Neuronal stem cell (in vitro differentiated cells): ENCODE measurements at regions not wholly inside any gene's neighbourhood (a gene's known extent, or its start where the extent isn't known, plus 50 kb on each side); places are given as distances from the start of the nearest gene placed in this dataset.

Experiments
- DNase-seq: peaks from one replicate; pipeline ENCODE4 v3.0.0-alpha.2; 2013; ENCODE audit warnings: low spot score
- H2AFZ ChIP-seq: one replicate; pipeline ENCODE4 v1.6.1; 2013; ENCODE audit warnings: mild to moderate bottlenecking, low read length, inconsistent platforms
- H2AK5ac ChIP-seq: 2 replicates; pipeline ENCODE4 v1.6.1; 2013; ENCODE audit warnings: low read depth, mild to moderate bottlenecking, inconsistent platforms, low read length, moderate library complexity, mixed read lengths
- H2BK120ac ChIP-seq: 2 replicates; pipeline ENCODE4 v1.6.1; 2013; ENCODE audit warnings: low read depth, mild to moderate bottlenecking, inconsistent platforms, low read length, moderate library complexity, mixed read lengths
- H2BK12ac ChIP-seq: one replicate; pipeline ENCODE4 v1.6.1; 2013; ENCODE audit warnings: low read length, inconsistent platforms
- H2BK15ac ChIP-seq: 2 replicates; pipeline ENCODE4 v1.6.1; 2013; ENCODE audit warnings: mild to moderate bottlenecking, low read length, inconsistent platforms, mixed read lengths
- H2BK5ac ChIP-seq: one replicate; pipeline ENCODE4 v1.6.1; 2013; ENCODE audit warnings: inconsistent platforms, mild to moderate bottlenecking, low read length, moderate library complexity
- H3K14ac ChIP-seq: one replicate; pipeline ENCODE4 v1.6.1; 2013; ENCODE audit warnings: low read length, inconsistent platforms
- H3K18ac ChIP-seq: 2 replicates; pipeline ENCODE4 v1.6.1; 2013; ENCODE audit warnings: low read length, inconsistent platforms
- H3K23ac ChIP-seq: 2 replicates; pipeline ENCODE4 v1.6.1; 2013; ENCODE audit warnings: low read depth, mild to moderate bottlenecking, mixed read lengths, low read length, inconsistent platforms; ENCODE audit not compliant: poor library complexity
- H3K27ac ChIP-seq: replicated peaks from 3 replicates; pipeline ENCODE4 v1.5.1; 2013; ENCODE audit warnings: low read length, inconsistent platforms
- H3K27me3 ChIP-seq, 3 experiments: 2 replicates each; pipeline ENCODE4 v1.6.1; 2013; ENCODE audit warnings: low read length in 3 of 3, mild to moderate bottlenecking in 2 of 3, inconsistent platforms in 1 of 3, low read depth in 1 of 3, mixed read lengths in 1 of 3, moderate library complexity in 1 of 3; ENCODE audit not compliant: control insufficient read depth in 3 of 3, insufficient read depth in 3 of 3
- H3K36me3 ChIP-seq, 2 donors: replicated peaks in 1 of 2; 2 replicates each; pipeline ENCODE4 v1.6.1; 2013; ENCODE audit warnings: low read length in 2 of 2; ENCODE audit not compliant: control insufficient read depth in 2 of 2, insufficient read depth in 2 of 2
- H3K4ac ChIP-seq: 2 replicates; pipeline ENCODE4 v1.6.1; 2013; ENCODE audit warnings: inconsistent platforms, mild to moderate bottlenecking, low read length, moderate library complexity
- H3K4me1 ChIP-seq, 2 donors: 1 replicate in 1 of 2; 2 replicates in 1 of 2; pipeline ENCODE4 v1.6.1; 2013; ENCODE audit warnings: low read length in 2 of 2, low read depth in 1 of 2; ENCODE audit not compliant: control insufficient read depth in 2 of 2, insufficient read depth in 1 of 2
- H3K4me2 ChIP-seq: one replicate; pipeline ENCODE4 v1.6.1; 2013; ENCODE audit warnings: mild to moderate bottlenecking, low read length, inconsistent platforms; ENCODE audit not compliant: insufficient read depth, poor library complexity, severe bottlenecking
- H3K4me3 ChIP-seq, 2 donors: 2 replicates each; pipeline ENCODE4 v1.5.1; 2013; ENCODE audit warnings: low read length in 2 of 2, mild to moderate bottlenecking in 2 of 2, inconsistent platforms in 1 of 2, moderate library complexity in 1 of 2
- H3K79me1 ChIP-seq: one replicate; pipeline ENCODE4 v1.6.1; 2013; ENCODE audit warnings: low read depth, mild to moderate bottlenecking, inconsistent platforms, low read length, moderate library complexity
- H3K9ac ChIP-seq: one replicate; pipeline ENCODE4 v1.6.1; 2013; ENCODE audit warnings: mild to moderate bottlenecking, low read depth, low read length, inconsistent platforms; ENCODE audit not compliant: poor library complexity
- H3K9me3 ChIP-seq, 2 donors: replicated peaks in 1 of 2; 2 replicates each; pipeline versions ENCODE3 to v1.6.1; 2013; ENCODE audit warnings: low read length in 2 of 2, mild to moderate bottlenecking in 2 of 2, inconsistent platforms in 1 of 2, low read depth in 1 of 2, mixed read lengths in 1 of 2, moderate library complexity in 1 of 2; ENCODE audit not compliant: control insufficient read depth in 2 of 2, insufficient read depth in 1 of 2
- H4K8ac ChIP-seq: one replicate; pipeline ENCODE4 v1.6.1; 2013; ENCODE audit warnings: low read depth, mild to moderate bottlenecking, inconsistent platforms, low read length, moderate library complexity
- H4K91ac ChIP-seq: one replicate; pipeline ENCODE4 v1.6.1; 2013; ENCODE audit warnings: low read length, low read depth, mild to moderate bottlenecking, inconsistent platforms; ENCODE audit not compliant: poor library complexity
- WGBS, 2 donors: extraction: QIAGEN DNeasy Blood & Tissue Kit; methylation state at CpG; one replicate each; pipeline ENCODE4 v1.1.7; 2013; ENCODE audit warnings: missing lambda C conversion rate in 2 of 2, mixed read lengths in 1 of 2; ENCODE audit not compliant: insufficient read length in 2 of 2, insufficient replicate concordance in 1 of 2; ENCODE audit errors: extremely low coverage in 2 of 2; 5-methylcytosine and 5-hydroxymethylcytosine counted together

GRCh38 chr1:188425687-188426086 is 1596.9 kb downstream of the PLA2G4A start:
- Histone ChIP-seq H2BK120ac (no peak overlapping the region), H2AK5ac (no peak overlapping the region), H2AFZ (no peak overlapping the region), H4K91ac (no peak overlapping the region), H4K8ac (no peak overlapping the region), H3K4me1 (no peaks in the 10 kb centered on the region), H3K27me3 (no peaks in the 10 kb centered on the region), H2BK12ac (no peak overlapping the region), H3K23ac (no peak overlapping the region), H2BK5ac (no peak overlapping the region), H3K27ac (no peak overlapping the region), H3K4me2 (no peak overlapping the region), H2BK15ac (no peak overlapping the region), H3K9me3 (no peaks in the 10 kb centered on the region), H3K4ac (no peak overlapping the region), H3K14ac (no peak overlapping the region), H3K9ac (no peak overlapping the region), H3K4me3 (no peak overlapping the region), H3K79me1 (no peaks in the 10 kb centered on the region), H3K36me3 (no peaks in the 10 kb centered on the region), H3K18ac (no peak overlapping the region)
- WGBS, 2 donors: no CpG with 5 or more reads among the region's 4 CpGs
- no peak for DNase-seq

- no peak overlapping the region for H3K27ac ChIP-seq
- no peaks in the 10 kb centered on the region for H3K36me3 ChIP-seq
- H2AFZ ChIP-seq: no peak overlapping the region
- H3K4ac ChIP-seq: no peak overlapping the region
- no peaks in the 10 kb centered on the region for H3K4me1 ChIP-seq
- no peak overlapping the region for H2BK15ac ChIP-seq
- H3K4me3 ChIP-seq: no peak overlapping the region
- H3K79me1 ChIP-seq: no peaks in the 10 kb centered on the region
- no peaks in the 10 kb centered on the region for H3K9me3 ChIP-seq
- no peak overlapping the region for H3K14ac ChIP-seq
- H4K8ac ChIP-seq: no peak overlapping the region
- no peak overlapping the region for H2BK120ac ChIP-seq
- no peak overlapping the region for H2BK12ac ChIP-seq
- no peak overlapping the region for H4K91ac ChIP-seq
- no peaks in the 10 kb centered on the region for H3K27me3 ChIP-seq
- no peak overlapping the region for H3K23ac ChIP-seq
- H3K9ac ChIP-seq: no peak overlapping the region
- H2BK5ac ChIP-seq: no peak overlapping the region
- H2AK5ac ChIP-seq: no peak overlapping the region
- H3K18ac ChIP-seq: no peak overlapping the region
- no peak for DNase-seq
- H3K4me2 ChIP-seq: no peak overlapping the region
These were observed 1597.8 kb downstream of the PLA2G4A start for GRCh38 chr1:188426561-188426960.

- no peak overlapping the region for H3K4ac ChIP-seq
- H2BK120ac ChIP-seq: no peak overlapping the region
- H4K8ac ChIP-seq: no peak overlapping the region
- H3K9me3 ChIP-seq: no peaks in the 10 kb centered on the region
- H3K27me3 ChIP-seq: no peaks in the 10 kb centered on the region
- H3K36me3 ChIP-seq: no peaks in the 10 kb centered on the region
- no CpG with 5 or more reads among the region's 2 CpGs for WGBS, 2 donors
- H3K14ac ChIP-seq: no peak overlapping the region
- H3K4me1 ChIP-seq: no peaks in the 10 kb centered on the region
- no peak overlapping the region for H3K4me2 ChIP-seq
- H3K27ac ChIP-seq: no peak overlapping the region
- no peak overlapping the region for H3K9ac ChIP-seq
- no peak overlapping the region for H2BK5ac ChIP-seq
- no peak overlapping the region for H3K4me3 ChIP-seq
- no peaks in the 10 kb centered on the region for H3K79me1 ChIP-seq
- H2BK12ac ChIP-seq: no peak overlapping the region
- H3K18ac ChIP-seq: no peak overlapping the region
- no peak for DNase-seq
- no peak overlapping the region for H2AFZ ChIP-seq
- H4K91ac ChIP-seq: no peak overlapping the region
- no peak overlapping the region for H2BK15ac ChIP-seq
- H3K23ac ChIP-seq: no peak overlapping the region
- H2AK5ac ChIP-seq: no peak overlapping the region
These were observed 1598.9 kb downstream of the PLA2G4A start for GRCh38 chr1:188427642-188428041.

- DNase-seq: no peak
These were observed 1600.6 kb downstream of the PLA2G4A start for GRCh38 chr1:188429386-188429785.

More at GRCh38 chr1:188429386-188429785, 1600.6 kb downstream of the PLA2G4A start:
- no peak overlapping the region for H2AK5ac ChIP-seq
- H2AFZ ChIP-seq: no peak overlapping the region
- H3K9ac ChIP-seq: no peak overlapping the region
- H3K36me3 ChIP-seq: no peaks in the 10 kb centered on the region
- no peaks in the 10 kb centered on the region for H3K79me1 ChIP-seq
- H3K14ac ChIP-seq: no peak overlapping the region
- H4K91ac ChIP-seq: no peak overlapping the region
- H3K4me1 ChIP-seq: no peaks in the 10 kb centered on the region
- no peak overlapping the region for H4K8ac ChIP-seq
- H2BK5ac ChIP-seq: no peak overlapping the region
- H3K9me3 ChIP-seq: no peaks in the 10 kb centered on the region
- H3K4me3 ChIP-seq: no peak overlapping the region
- whole genome bisulfite sequencing, 2 donors: no CpG with 5 or more reads among the region's 2 CpGs
- H3K4ac ChIP-seq: no peak overlapping the region
- H3K27me3 ChIP-seq: no peaks in the 10 kb centered on the region
- H2BK120ac ChIP-seq: no peak overlapping the region
- H3K23ac ChIP-seq: no peak overlapping the region
- H2BK12ac ChIP-seq: no peak overlapping the region
- no peak overlapping the region for H2BK15ac ChIP-seq
- no peak overlapping the region for H3K27ac ChIP-seq
- no peak overlapping the region for H3K18ac ChIP-seq
- no peak overlapping the region for H3K4me2 ChIP-seq
